ENCODE measurements at regions not wholly inside any gene's neighbourhood (a gene's known extent, or its start where the extent isn't known, plus 50 kb on each side); places are given as distances from the start of the nearest gene placed in this dataset.

DNA sequence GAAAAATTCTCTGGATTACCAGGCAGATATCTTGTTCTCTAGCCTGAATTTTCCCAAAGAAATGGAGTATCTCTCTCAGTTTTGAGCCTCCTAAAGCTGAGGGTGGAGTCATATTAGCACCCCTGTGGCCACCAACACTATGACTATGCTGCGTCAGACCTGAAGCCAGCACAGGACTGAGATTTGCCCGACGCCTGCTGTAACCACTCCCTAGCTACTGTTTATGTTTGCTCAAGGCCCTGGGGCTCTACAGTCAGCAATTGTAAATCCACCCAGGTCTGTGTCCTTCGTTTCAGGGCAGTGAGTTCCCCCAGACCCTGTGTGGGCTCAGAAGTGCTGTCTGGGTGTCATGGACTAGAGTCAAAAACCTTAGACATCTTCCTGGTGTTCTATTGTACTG is 61.4 kb downstream of the ZXDA start:
- DNase-seq (ENCODE audit: low read depth in 4 of 4, low spot score in 3 of 4), result no peak

DNA sequence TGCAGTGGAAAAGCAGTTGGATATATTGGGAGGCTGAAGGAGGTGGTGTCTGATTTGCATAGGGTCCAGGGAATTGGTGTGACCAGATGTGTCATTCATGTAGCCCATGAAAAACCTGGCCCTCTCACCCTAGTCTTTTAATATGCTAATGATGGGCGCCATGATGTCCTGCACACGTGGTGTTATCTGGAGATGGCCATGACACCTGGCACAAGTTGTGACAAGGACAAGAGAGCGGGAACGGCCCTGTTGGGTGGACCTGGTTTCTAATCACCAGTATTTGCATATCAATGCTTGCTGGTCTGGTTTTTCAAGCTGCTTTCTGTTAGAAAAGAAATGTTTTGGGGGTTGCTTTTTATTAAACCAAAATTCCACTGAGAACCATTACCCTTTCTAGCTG is 87.4 kb downstream of the ZXDA start:
- DNase-seq (ENCODE audit: low read depth in 4 of 4, low spot score in 3 of 4), result no peak

DNA sequence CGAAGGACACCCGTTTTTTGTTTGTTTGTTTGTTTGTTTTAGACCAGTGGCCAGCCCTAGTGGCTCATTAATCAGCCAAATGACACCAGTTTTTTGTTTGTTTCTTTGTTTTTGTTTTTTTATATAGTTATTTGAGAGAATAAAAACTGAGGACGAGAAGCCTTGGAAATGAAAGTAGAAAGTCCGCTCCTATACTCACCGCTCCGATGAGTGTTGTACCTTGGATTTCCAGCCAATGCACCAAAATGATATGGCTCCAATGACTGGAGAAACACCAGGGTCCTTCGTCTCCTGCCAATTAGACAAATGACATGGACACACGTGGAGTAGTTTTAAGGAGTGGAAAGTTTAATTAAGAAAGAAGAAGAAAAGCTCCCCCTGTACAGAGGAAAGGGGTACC is 87.9 kb downstream of the ZXDA start:
- DNase-seq (ENCODE audit: low read depth in 4 of 4, low spot score in 3 of 4), result no peak

DNA sequence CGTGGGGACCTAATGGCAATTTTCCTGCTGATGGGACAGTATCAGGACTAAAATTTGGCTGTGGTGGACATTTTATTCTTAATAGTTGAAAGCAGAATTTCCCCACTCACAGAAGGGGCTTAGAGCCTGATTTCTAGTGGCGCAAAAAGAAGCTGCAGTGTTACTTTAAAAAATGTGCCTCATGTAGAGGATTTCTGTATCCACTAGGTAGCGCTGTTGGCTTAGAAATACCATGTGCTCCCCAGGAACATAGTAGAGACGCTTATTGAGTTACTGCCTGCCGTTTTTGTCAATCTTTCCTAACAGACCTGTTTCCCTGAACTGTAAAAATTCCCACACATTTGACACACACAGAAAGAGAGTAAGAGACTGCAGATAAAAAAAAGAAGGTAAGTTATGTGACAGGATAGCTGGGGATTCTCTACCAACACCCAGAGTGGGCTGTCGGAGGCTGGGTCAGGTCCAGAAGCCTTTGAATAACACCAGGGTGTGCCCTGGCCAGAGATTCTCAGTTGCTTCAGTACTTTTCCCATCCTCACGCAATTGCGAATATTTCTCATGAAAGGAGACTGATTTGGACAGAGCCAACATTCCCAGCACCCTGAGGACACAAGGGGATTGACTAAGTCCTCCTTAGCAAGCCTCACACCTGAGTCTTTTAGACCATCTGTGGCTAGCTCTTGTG is 88.4 kb downstream of the ZXDA start:
- DNase-seq (ENCODE audit: low read depth in 4 of 4, low spot score in 3 of 4), result peak in 2 of 4 donors; percentile 0 to 8

DNA sequence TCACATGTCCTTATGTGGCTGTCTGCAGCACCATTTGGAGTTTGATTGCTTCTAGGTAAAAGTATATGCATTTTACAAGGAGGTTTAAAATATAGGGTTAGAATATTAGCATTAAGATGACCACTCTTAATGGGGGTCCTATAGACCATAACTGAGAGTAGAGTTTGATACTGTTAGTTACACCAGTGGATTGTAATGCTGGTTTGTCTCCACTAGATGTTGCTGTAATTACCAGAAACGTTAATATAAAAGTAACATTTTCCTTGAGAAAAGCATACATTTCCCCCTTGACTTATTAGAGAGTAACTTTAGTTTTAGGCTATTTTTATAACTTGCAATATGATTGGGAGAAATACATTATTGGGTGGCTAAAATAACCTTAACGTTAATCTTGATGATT is 93.0 kb downstream of the ZXDA start:
- DNase-seq (ENCODE audit: low read depth in 4 of 4, low spot score in 3 of 4), result no peak

DNA sequence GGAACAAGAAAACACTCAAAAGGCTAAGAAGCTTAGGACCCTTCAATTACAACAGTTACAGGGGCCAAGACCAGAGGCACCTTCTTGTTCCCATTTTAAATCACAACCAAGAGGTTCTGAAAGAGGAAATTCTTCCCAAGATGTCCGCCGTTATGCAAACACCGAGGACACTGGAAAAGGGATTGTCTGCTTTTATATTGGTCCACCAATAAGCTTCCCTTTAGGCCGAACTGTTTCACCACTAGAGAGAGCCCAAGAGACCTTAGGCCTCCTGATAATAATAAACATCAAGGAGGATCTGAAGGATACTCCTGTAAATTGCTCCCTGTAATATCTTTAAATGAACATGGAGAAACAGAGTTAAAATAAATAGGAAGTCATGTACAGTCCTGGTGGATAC is 92.6 kb upstream of the NLRP2B start:
- no peak for DNase-seq (ENCODE audit: low read depth in 4 of 4, low spot score in 3 of 4)

DNA sequence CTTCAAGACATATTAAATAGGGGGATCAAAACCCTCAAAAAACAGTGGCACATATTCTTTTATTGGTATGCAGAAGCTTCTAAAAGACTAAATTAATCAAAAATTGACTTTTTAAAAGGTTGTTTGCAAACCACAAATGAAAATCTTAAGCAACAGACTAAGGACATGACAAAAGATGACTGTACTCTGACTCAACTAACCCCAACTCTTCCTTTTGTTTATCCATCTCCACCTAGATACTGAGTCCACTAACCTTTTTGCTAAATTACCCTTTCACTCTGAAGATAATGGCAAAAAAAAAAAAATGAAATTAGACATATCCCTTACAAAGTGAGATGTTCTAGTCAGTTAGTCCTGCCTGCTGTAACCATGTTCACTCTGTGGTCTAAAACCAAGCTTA is 91.6 kb upstream of the NLRP2B start:
- DNase-seq (ENCODE audit: low read depth in 4 of 4, low spot score in 3 of 4), result no peak

DNA sequence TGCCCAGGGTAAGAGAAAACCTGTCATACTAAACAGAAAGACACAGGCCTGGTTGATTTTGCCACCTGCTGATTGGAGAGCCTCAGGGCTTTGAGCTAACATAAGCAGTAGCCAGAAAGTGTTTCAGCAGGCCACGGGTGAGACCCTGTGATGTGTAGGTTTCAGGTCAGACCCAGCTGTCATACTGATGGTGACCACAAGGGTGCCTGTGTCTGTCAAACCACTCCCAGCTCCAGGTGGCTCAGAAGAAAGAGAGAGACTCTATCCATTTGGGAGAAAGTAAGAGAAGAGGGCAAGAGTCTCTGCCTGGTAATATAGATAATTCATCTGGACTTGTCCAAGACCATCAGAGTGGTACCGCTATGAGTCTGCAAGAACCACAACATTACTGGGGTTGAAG is 72.8 kb upstream of the NLRP2B start:
- DNase-seq (ENCODE audit: low read depth in 4 of 4, low spot score in 3 of 4), result no peak

DNA sequence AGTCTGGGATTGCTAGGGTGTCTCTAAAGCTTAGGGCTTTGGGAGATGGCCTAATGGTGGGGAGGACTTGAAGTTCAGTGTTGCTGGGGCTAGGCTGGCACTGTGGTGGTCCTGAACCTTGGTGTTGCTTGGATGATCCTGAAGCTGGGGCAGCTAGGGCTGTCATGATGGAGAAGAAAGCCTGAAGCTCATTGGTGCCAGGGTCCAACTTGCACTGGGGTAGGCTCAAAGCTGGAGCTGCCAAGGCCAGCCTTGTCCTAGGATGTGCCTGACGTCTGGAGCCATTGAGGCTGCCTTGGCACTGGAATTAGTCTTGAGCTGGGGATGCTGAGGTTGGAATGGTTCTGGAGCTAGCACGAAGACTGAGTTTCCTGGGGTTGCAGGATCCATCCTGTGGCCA is 61.0 kb upstream of the NLRP2B start:
- no peak for DNase-seq (ENCODE audit: low read depth in 4 of 4, low spot score in 3 of 4)

DNA sequence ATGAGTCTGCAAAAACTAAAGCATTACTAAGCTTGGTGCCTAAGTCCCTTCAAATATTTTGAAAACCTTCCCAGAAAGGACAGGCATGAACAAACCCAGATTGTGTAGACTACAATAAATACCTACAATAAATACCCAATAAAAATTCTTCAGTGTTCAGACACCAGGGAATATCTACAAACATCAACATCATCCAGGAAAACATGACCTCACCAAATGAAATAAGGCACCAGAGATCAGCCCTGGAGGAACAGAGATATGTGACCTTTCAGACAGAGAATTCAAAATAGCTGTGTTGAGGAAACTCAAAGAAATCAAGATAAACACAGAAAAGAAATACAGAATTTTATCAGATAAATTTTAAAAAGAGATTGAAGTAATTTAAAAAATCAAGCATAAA is 57.8 kb upstream of the NLRP2B start:
- no peak for DNase-seq (ENCODE audit: low read depth in 4 of 4, low spot score in 3 of 4)
